Gastrocnemius medialis (tissue), 4 donors: ENCODE measurements at regions not wholly inside any gene's neighbourhood (a gene's known extent, or its start where the extent isn't known, plus 50 kb on each side); places are given as distances from the start of the nearest gene placed in this dataset.

Experiments
- CTCF ChIP-seq, 5 experiments: fragments of 450-650 bp in 3 of 5; fragments of 200-600 bp in 2 of 5; sonication (generic) in 2 of 5; IDR thresholded peaks in 4 of 5; conservative IDR thresholded peaks in 1 of 5; 1 replicate in 4 of 5; 2 replicates in 1 of 5; pipeline ENCODE4 v1.5.1; 2016 to 2019; ENCODE audit warnings: antibody characterized with exemption in 5 of 5, mild to moderate bottlenecking in 3 of 5, moderate library complexity in 3 of 5
- POLR2A ChIP-seq, 2 donors: fragments of 450-650 bp; IDR thresholded peaks; one replicate each; pipeline ENCODE4 v1.6.1; 2017; ENCODE audit warnings: antibody characterized with exemption in 2 of 2, mild to moderate bottlenecking in 2 of 2, moderate library complexity in 2 of 2

GRCh38 chr6:99181174-99181573 lies 168.3 kb downstream of the FAXC start:
- TF ChIP-seq CTCF (IDR thresholded peaks at IDR 0.05 in 4 of 5, conservative IDR thresholded peaks at IDR 0.05 in 1 of 5) (no peak), POLR2A (IDR thresholded peaks at IDR 0.05) (no peak)
